HG03025 (cell line): ENCODE measurements at regions not wholly inside any gene's neighbourhood (a gene's known extent, or its start where the extent isn't known, plus 50 kb on each side); places are given as distances from the start of the nearest gene placed in this dataset.
"Not testable (repeated sequence)": the region's sequence is repeated elsewhere in the genome, so short reads cannot be mapped to it uniquely, and the experiment has no call there.

Experiments
- ATAC-seq: cut with Tn5 transposase; IDR thresholded peaks from one replicate; pipeline ENCODE4 v1.9.1; 2021; ENCODE audit warnings: mild to moderate bottlenecking, moderate library complexity; ENCODE audit not compliant: unreplicated experiment, low FRiP score

DNA sequence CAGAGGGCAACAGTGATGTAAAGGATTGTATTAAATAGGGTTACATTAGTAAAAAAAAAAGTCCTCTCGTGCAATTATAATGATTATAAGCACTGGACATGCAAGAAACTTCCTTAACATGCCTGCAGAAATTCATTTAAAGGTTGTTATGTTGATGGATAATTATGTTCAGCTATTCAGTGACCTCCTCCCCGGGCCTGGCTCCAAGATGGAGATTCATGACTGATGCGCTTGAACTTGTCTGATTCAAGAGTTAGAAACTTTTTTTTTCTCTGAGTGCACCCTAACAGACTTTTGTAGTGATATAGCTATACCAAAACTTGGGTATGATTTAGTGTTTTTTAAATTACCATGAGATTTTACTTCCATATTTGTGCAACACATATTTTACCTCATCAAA is 1170.0 kb upstream of the CITED2 start:
- no peak for ATAC-seq

DNA sequence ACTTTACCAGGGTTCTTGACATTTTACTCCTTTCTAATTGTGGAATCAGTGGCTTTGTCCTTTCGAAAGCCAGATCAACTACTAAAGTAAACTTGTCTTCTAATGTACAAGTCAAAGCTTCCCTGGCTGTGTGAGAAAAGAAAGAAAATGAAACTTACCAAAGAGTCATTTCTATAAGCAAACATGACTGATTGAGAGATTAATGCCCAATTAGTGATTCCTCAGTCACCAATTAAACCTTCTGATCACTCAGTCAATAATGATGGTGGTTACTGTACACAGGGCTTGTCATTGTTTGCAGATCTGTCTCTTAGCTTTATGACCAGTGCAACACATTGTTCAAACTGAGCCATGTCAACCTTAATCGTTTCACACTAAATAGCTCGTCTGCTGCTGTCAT is 1168.4 kb upstream of the CITED2 start:
- no peak for ATAC-seq

DNA sequence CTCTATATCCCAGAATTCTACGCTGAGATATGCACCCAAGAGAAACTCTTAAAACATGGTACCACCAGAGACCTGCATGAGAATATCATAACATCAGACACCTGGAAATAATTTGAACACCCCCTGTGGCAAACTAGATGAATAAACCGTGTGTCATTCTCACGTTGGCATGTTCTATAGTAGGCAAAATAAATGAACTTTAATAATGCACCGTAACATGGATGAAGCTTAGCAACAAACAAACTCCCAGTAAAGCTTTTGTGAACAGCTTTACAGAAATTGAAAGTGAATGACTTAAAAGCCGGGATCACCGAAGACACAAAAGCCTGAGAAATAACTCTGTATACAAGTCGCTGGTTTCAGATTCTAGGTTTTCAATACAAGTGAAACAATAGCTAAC is 1166.8 kb upstream of the CITED2 start:
- ATAC-seq, result no peak

DNA sequence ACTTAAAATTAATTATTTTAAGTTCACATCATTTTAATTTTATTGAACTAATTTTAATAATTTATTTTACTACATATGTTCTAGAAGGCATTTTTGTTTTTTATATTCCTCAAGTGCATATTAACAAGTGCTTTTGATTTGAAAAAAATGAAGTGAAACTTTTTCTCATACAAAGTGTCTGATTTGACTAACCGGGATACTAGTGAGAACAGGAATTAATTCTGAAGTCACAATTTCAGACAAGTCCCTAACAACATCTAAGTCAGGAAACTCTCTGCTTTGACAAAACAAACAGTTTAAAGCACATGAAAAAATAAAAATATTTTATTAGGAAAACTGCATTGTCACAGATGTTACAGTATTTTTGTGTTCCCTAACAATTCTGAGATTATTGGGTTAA is 1166.3 kb upstream of the CITED2 start:
- no peak for ATAC-seq

DNA sequence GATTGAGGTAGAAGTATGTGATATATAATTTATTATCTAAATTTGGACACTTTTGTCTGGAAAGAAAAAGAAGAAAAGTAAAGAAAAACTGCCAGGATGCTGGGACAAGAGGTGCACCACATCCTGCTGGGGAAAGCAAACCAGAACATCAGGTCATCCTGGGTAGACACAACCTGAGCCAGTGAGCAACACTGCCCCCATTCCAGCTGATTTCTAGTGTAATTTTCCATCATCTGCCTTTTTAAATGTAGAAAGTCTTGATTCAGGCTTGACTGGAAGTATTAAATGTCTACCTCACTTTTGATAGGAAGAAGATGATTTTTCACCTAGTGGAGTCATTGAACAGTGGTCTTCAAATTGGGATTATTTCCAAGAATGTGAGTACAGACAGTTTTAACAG is 1164.5 kb upstream of the CITED2 start:
- no peak for ATAC-seq

DNA sequence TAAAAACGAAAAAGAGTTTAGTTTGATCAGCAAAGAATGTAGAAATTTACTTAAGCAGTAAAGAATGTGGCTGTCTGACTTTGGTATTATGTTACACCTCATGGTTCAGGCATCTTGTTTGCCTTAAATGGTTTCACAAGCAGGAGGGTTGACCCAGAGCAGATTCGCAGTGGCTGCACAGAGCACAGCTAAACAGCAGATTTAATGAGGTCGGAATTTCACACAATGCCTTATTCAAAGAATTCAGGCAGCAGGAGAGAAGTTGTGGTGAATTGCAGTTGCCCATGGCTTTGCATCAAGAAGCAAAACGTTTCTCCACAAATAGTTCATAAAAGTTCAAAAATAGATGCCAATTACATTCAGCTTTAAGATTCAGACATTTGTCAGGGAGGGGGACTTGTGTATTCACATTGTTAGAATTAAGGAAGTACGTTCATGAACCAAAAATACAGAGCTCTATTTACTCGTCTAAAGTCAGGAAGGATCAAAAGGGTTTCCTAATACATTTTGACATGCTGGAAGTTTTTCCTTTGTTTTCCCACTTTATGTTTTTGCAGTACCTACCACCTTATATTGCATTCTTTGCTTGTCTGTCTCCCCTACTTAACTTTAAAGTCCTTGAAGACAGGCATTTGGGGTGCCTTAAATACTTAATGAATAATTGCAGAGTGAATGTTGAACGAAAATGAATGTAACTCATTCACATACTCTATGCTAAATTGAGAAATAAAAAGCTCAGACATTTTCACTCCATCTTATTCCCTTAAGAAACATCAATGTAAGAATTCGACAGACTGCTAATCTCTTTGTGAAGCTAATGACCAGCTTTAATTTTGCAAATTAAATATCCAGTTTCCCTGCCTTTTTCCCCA is 1163.6 kb upstream of the CITED2 start:
- no peak for ATAC-seq

DNA sequence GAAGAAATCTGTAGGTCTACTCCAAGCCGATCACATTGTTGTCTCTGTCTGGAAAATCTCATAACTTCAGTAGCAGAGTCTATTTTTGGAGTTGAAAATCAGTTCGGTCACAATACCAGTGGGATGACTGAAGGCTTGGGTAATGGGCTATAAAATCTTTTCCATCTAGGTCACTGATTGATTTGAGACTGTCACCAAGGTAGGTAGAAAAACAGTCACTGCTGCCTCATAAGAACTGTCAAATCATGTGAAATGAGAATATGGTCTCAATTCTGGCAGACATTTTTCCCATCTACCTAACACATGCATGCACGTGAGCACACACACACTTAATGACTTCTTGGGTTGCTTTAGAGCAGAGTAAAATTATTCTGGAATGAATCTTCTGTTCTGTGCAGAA is 1162.8 kb upstream of the CITED2 start:
- ATAC-seq, result no peak

DNA sequence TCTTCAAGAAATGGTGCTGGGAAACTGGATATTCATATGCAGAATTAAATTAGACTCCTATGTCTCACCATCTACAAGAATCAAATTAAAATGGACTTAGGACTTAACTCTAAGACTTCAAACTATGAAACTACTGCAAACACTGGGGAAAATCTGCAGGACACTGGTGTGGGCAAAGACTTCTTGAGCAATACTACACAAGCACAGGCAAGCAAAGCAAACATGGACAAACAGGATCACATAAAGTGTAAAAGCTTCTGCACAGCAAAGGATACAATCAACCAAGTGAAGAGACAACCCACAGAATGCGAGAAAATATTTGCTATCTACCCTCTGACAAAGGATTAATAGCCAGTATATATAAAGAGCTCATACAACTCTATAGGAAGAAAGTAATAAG is 1161.1 kb upstream of the CITED2 start:
- ATAC-seq, result no peak

DNA sequence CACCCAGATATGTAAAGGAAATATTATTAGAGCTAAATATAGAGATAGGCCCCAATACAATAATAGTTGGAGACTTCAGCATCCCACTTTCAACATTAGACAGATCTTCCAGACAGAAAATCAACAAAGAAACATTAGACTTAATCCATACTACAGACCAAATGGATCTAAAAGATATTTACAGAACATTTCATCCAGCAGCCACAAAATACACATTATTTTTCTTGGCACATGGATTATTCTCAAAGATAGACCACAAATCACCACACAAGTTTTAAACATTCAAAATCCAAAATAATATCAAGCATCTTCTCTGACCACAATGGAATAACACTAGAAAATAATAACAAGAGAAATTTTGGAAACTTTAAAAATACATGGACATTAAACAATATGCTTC is 1159.1 kb upstream of the CITED2 start:
- ATAC-seq, result no peak

DNA sequence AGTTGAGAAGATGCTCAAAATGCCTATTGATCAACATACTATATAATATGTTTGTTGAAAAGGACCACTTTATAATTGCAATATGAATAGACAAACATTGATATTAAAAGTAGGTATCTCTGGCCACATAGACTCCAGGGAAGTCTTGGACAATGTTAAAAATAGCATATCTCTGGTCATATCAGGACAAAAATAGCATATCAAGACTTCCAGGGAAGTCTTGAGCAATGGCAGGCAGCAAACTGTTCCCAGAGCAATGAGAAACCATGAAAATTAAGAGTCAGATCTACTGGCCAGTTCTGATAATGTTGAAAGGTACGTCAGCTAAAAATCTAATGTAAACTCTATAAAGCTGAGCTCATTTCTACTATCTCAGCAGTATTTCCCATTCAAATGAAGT is 1130.3 kb upstream of the CITED2 start:
- ATAC-seq, result no peak

DNA sequence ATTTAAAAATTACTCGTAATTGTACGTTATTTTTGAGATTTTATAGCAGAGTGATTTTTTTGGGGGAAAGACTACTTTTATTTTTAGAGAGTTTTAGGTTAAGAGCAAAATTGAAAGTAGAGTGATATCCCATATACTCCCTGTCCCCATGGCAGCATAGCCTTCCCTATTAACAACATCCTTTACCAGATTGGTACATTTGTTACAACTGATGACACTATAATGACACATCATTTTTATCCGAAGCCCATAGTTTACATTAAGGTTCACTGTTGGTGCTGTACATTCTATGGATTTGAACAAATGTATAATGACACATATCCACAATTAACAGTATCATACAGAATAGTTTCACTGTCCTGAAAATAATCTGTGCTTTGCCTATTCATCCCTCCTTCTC is 1126.4 kb upstream of the CITED2 start:
- ATAC-seq, result no peak

DNA sequence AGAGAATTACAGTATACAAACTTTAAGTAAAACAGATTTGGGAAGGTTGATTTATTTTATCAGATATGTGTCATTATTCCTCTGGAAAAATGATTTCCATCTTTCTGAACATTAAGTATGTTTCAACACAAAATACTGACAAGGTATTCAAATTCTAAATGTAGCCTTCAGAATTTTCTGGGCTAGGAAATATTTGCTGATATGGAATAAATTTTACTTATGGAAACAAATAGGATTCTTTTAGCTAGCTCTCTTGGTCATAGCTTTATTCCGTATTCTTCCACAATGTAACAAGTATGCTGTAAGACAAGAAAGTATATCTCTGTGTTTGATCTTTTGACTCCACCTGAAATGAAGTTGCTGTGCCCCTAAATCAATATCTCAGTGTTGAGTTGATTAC is 1125.2 kb upstream of the CITED2 start:
- ATAC-seq, result no peak

DNA sequence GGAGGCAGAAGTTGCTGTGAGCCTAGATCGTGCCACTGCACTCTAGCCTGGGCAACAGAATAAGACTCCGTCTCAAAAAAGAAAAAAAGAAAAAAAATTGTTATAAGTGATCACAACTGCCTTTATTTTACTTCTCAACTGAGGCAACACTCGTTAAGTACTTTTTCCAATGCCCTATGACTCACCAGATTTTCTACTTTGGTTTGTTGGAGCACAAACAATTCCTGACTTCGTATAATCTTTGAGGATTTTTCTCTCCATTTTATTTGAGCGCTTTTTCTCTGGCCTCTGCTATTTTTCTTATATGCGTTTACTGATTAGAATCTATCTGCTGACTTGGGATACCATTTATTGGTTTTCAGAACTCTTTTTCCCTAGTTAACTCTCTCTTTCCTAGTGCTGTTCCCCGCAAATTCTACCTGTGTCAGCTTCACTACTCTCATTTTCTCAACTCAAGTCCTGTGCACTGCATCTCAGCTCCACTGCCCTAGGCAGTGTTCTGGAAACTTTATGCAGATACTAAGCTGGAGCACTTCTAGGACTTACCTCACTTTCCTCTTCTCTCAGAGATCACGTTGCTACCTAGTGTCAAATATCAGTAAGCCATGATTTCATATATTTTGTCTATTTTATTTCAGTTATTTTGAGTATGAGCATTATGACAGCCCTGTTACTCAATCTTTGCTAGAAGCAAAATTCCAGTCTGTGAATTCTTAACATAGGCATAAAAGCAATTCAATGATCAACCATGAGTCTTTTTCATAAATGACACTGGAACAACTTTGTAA is 1120.1 kb upstream of the CITED2 start:
- ATAC-seq, result no peak

DNA sequence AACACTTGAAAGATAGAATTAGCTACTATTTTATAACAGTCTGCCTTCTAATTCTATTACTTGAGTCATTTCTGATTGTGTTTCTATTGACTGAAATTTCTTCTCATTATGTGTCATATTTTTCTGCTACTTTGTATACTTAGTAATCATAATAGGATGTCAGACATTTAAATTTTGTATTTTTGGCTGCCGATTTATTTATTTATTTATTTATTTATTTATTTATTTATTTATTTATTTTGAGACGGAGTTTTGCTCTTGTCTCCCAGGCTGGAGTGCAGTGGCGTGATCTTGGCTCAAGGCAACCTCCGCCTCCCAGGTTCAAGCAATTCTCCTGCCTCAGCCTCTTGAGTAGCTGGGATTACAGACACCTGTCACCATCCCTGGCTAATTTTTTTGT is 1119.0 kb upstream of the CITED2 start:
- ATAC-seq, result not testable (repeated sequence)

DNA sequence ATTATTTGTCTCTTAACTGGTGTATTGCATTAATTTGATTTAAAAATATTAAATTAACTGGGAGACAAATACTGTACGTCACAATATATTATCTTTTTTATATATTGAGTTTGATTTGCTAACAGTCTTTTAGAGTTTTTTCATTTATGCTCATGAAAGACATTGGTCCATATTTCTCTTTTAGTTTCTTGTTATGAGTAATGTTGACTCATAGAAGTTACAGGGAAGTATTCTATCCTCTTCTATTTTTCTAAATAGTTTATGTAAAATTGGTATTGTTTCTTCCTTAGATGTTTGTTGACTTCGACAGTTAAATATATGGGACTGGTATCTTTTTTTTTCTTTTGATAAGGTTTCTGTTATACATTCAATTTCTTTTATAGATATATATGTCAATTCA is 1115.6 kb upstream of the CITED2 start:
- ATAC-seq, result no peak

DNA sequence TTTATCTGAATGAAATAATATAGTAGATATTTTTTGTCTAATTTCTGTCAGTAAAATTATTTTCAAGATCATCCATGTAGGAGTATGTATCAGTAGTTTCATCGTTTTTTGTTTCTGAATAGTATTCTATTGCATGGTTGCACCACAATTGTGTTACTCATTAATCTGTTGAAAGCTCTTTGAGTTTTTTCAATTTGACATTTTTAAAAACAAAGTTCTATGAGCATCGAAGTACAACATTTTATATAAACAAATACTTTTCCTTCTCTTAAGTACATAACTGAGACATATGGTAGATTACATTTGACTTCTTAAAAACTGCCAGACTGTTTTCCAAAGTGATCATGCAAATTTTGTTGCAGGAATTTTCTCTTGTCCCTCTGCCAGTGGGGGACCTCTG is 1113.1 kb upstream of the CITED2 start:
- no peak for ATAC-seq

DNA sequence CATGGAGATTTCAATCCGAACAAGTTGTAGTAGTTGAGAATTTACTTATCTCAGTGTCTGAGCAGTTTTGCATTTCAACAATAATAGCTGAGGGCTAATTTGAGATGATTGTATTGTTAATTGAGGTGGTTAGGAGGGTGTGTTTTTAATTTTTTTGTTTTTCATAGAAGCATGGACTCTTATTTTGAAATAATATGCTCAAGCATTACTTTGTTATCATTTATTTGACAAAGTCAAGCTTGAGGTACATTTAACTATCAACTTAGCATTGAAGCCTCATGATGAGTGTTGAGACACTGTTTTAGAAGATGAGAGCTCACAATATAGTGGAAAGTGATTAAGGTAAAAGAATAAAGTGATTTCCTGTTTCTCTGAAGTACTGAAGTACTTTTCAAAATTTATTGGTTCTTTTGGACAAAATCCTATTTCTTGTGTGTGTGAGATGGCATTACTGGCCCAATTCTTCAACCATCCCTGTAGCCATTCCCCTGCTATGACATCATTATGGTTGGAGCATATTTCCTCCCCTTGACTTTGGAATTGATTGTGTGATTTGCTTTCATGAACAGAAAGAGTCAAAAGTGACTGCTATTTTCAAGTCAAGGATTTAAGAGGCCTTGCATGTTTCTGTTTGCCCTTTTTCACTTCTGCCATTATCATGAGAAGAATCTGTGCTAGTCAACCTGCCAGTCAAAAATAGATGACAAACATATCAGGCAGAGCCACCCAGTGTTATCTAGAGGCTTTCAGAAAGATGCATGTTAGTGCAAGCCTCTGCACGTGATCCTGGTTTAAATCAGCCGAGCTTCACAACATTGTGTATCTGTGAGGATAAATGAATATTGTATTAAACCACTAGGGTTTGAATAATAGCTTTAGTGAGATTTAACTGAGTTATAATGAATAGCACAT is 1112.3 kb upstream of the CITED2 start:
- peak; percentile 13 for ATAC-seq

DNA sequence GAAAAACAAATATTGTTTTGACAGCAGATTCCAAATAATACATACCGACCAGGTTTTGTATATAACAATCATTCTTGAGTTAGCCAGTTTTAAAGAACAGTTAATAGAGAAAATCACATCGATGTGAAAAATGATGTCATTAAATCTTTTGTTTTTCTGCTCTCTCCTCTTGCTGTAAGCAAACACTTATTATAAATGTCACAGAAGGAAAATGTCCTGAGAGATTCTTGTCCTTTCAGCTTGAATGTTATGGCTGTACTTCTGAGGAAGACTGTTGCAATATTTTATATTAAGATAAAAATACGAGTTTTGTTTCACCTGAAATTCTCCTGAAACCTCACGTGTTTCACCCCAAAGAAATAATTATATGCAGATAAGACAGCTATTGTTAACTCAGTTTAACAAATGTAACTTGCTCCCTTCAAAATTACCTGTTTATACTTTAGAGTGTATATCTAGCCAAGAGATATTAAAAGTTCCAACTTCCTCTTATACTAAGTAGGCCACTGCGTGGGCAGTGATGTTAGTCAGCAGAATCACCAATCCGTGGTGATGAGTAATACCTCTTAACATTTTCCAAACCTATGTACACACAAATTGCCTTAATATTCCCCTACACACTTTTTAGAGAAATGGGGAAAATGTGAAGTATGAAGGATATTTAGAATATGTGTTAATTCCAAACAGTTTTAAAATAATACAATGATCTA is 1111.4 kb upstream of the CITED2 start:
- peak; percentile 54 for ATAC-seq

DNA sequence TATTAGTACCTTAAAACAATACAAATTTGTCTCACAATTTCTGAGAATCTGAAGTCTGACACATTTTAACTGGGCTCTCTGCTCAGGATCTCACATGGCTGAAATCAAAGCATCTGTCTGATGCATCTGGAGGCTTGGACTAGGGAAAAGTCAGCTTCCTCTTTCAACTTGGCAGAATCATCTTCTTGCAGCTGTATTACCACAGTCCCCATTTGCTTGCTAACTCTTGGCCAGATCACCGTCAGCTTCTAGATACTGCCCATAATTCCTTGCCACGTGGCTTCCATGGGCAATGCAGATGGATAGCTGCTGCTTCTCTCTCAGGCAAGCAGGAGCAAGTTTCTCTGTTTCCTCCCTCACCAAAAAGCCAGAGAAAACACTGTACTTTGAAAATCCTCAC is 1106.4 kb upstream of the CITED2 start:
- ATAC-seq, result no peak

DNA sequence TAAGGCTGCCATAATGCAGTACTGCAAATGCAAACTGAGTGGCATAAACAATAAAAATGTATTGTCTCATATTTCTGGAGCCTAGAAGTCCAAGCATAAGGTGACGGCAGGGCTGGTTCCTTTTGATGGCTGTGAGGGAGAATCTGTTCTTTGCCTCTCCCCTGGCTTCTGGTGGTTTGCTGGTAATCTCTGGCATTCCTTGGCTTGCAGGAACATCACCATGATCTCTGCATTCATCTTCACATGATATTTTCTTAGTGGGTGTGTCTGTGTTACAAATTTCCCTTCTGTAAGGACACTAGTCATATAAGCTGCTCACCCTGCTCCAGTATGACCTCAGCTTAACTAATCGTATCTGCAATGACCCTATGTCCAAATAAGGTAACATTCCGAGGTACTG is 1104.2 kb upstream of the CITED2 start:
- no peak for ATAC-seq
